ENCODE measurements at regions not wholly inside any gene's neighbourhood (a gene's known extent, or its start where the extent isn't known, plus 50 kb on each side); places are given as distances from the start of the nearest gene placed in this dataset.

DNA sequence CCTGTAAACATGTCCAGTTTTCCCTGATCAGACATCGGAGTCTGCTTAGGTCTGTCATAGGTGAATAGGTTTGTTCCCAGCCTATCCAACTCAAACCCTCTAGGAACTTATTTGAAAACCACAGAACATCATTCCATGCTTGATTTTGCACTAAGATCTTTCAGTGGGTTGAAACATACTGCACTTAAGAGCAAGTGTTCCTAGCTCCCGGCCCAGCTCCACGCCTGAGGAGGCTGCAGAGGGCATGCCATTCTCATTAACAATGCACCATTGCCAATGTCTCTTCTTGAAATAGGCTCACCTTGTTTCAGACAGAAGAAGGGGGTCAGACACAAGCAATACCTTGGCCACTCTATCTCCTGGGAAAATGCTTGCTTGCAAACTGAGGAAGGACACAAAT is 78.0 kb upstream of the EGR2 start:
- Histone ChIP-seq H3K4me3 (ENCODE audit: low read depth, low read length) (no peak overlapping the region), H3K9me3 (no peaks in the 10 kb centered on the region), H3K27me3 (replicated peaks; ENCODE audit: control insufficient read depth, insufficient read depth, low read length) (no peaks in the 10 kb centered on the region; the same call in 1 of the 2 replicates), H3K4me1 (no peaks in the 10 kb centered on the region), H3K36me3 (ENCODE audit: control insufficient read depth, insufficient read depth, low read length) (no peaks in the 10 kb centered on the region)
- POLR2A ChIA-PET, result no interaction called here
- no peaks in the 10 kb centered on the region for H3K9me3 Mint-ChIP-seq (ENCODE audit: unreplicated experiment)
- intact Hi-C loops (cut with micrococcal nuclease; ENCODE audit: unreplicated experiment), result no loop called here
- TF ChIP-seq, protein P1, sequence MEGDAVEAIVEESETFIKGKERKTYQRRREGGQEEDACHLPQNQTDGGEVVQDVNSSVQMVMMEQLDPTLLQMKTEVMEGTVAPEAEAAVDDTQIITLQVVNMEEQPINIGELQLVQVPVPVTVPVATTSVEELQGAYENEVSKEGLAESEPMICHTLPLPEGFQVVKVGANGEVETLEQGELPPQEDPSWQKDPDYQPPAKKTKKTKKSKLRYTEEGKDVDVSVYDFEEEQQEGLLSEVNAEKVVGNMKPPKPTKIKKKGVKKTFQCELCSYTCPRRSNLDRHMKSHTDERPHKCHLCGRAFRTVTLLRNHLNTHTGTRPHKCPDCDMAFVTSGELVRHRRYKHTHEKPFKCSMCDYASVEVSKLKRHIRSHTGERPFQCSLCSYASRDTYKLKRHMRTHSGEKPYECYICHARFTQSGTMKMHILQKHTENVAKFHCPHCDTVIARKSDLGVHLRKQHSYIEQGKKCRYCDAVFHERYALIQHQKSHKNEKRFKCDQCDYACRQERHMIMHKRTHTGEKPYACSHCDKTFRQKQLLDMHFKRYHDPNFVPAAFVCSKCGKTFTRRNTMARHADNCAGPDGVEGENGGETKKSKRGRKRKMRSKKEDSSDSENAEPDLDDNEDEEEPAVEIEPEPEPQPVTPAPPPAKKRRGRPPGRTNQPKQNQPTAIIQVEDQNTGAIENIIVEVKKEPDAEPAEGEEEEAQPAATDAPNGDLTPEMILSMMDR (IDR thresholded peaks at IDR 0.05; ENCODE audit: insufficient read depth in 1 of 2, low read depth in 1 of 2, low read length in 1 of 2, severe bottlenecking in 1 of 2, unreplicated experiment in 1 of 2), result no peak
- H3K27ac Mint-ChIP-seq (ENCODE audit: unreplicated experiment), result no peak overlapping the region
- BruUV-seq (replicated peaks), result no TSS peak
- DNase-seq, result no peak
- peaks cover 34% of the 10 kb centered on the region for H3K27me3 Mint-ChIP-seq (ENCODE audit: insufficient read depth, unreplicated experiment)
- no peak overlapping the region for H3K4me3 Mint-ChIP-seq (ENCODE audit: unreplicated experiment)
- no peaks in the 10 kb centered on the region for H3K36me3 Mint-ChIP-seq (ENCODE audit: insufficient read depth, unreplicated experiment)
- CTCF ChIA-PET, result no interaction called here
- no peaks in the 10 kb centered on the region for H3K4me1 Mint-ChIP-seq (ENCODE audit: low read depth, unreplicated experiment)

DNA sequence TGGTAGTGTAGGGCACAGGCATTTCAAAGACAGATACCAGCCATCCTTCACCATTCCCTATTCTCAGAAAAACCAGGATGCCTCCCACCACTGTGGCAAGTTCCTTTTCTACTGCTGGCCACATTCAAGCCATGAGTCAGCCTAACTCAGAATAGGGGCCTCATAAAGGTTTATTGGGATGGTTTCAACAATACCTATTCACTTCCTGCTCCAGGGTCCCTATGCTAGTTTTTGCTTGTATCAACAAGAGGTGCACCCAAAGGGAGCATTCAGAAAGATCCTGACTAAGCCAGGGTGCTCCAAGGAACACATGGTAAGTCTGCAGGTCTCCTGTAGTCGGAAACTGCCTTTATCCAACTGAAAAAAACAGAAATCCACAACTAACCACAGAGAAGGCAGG is 76.9 kb upstream of the EGR2 start:
- CTCF ChIA-PET, result no interaction called here
- no peaks in the 10 kb centered on the region for H3K4me1 Mint-ChIP-seq (ENCODE audit: low read depth, unreplicated experiment)
- TF ChIP-seq, protein P1 (IDR thresholded peaks at IDR 0.05; ENCODE audit: insufficient read depth in 1 of 2, low read depth in 1 of 2, low read length in 1 of 2, severe bottlenecking in 1 of 2, unreplicated experiment in 1 of 2), result no peak

DNA sequence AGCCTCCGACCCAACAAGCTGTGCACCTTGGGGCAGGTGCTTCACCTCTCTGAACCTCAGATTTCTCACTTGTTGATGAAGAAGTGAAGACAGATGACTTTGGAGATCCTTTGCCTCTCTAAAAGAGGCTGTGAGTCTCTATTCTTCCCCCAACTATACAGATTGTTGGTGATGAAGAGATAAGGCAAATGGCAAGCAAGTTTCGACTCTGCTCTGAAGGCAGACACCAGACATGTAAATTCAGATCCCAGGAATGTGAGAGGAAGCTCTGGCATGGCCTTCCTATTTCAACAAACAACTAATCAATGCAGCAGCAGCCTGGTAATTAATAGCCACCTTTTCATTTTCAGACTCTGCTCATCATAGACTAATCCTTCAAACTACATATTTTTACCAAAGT is 74.2 kb upstream of the EGR2 start:
- H3K4me1 ChIP-seq, result no peaks in the 10 kb centered on the region
- H3K9me3 ChIP-seq, result no peaks in the 10 kb centered on the region
- Mint-ChIP-seq H3K9me3 (ENCODE audit: unreplicated experiment) (no peaks in the 10 kb centered on the region), H3K4me1 (ENCODE audit: low read depth, unreplicated experiment) (no peaks in the 10 kb centered on the region), H3K27me3 (ENCODE audit: insufficient read depth, unreplicated experiment) (peaks cover 22% of the 10 kb centered on the region), H3K36me3 (ENCODE audit: insufficient read depth, unreplicated experiment) (no peaks in the 10 kb centered on the region), H3K4me3 (ENCODE audit: unreplicated experiment) (no peak overlapping the region), H3K27ac (ENCODE audit: unreplicated experiment) (no peak overlapping the region)
- H3K4me3 ChIP-seq (ENCODE audit: low read depth, low read length), result no peak overlapping the region
- POLR2A ChIA-PET, result no interaction called here
- no TSS peak for BruUV-seq (replicated peaks)
- DNase-seq, result no peak
- H3K36me3 ChIP-seq (ENCODE audit: control insufficient read depth, insufficient read depth, low read length), result no peaks in the 10 kb centered on the region
- CTCF ChIA-PET, result no interaction called here
- TF ChIP-seq, protein P1 (IDR thresholded peaks at IDR 0.05; ENCODE audit: insufficient read depth in 1 of 2, low read depth in 1 of 2, low read length in 1 of 2, severe bottlenecking in 1 of 2, unreplicated experiment in 1 of 2), result no peak
- H3K27me3 ChIP-seq (replicated peaks; ENCODE audit: control insufficient read depth, insufficient read depth, low read length), result no peaks in the 10 kb centered on the region; the same call in none of the 2 replicates
- intact Hi-C loops (cut with micrococcal nuclease; ENCODE audit: unreplicated experiment), result no loop called here

More for the DNA sequence above, 76.9 kb upstream of the EGR2 start:
- Histone ChIP-seq H3K9me3 (no peaks in the 10 kb centered on the region), H3K4me3 (ENCODE audit: low read depth, low read length) (no peak overlapping the region), H3K27me3 (replicated peaks; ENCODE audit: control insufficient read depth, insufficient read depth, low read length) (no peaks in the 10 kb centered on the region; the same call in 1 of the 2 replicates), H3K4me1 (no peaks in the 10 kb centered on the region), H3K36me3 (ENCODE audit: control insufficient read depth, insufficient read depth, low read length) (no peaks in the 10 kb centered on the region)
- POLR2A ChIA-PET, result no interaction called here
- H3K9me3 Mint-ChIP-seq (ENCODE audit: unreplicated experiment), result no peaks in the 10 kb centered on the region
- DNase-seq, result no peak
- peaks cover 32% of the 10 kb centered on the region for H3K27me3 Mint-ChIP-seq (ENCODE audit: insufficient read depth, unreplicated experiment)
- H3K36me3 Mint-ChIP-seq (ENCODE audit: insufficient read depth, unreplicated experiment), result no peaks in the 10 kb centered on the region
- BruUV-seq (replicated peaks), result no TSS peak
- intact Hi-C loops (cut with micrococcal nuclease; ENCODE audit: unreplicated experiment), result no loop called here
- no peak overlapping the region for H3K27ac Mint-ChIP-seq (ENCODE audit: unreplicated experiment)
- H3K4me3 Mint-ChIP-seq (ENCODE audit: unreplicated experiment), result no peak overlapping the region
